ENCODE measurements at regions not wholly inside any gene's neighbourhood (a gene's known extent, or its start where the extent isn't known, plus 50 kb on each side); places are given as distances from the start of the nearest gene placed in this dataset.

- TF ChIP-seq, protein P1, sequence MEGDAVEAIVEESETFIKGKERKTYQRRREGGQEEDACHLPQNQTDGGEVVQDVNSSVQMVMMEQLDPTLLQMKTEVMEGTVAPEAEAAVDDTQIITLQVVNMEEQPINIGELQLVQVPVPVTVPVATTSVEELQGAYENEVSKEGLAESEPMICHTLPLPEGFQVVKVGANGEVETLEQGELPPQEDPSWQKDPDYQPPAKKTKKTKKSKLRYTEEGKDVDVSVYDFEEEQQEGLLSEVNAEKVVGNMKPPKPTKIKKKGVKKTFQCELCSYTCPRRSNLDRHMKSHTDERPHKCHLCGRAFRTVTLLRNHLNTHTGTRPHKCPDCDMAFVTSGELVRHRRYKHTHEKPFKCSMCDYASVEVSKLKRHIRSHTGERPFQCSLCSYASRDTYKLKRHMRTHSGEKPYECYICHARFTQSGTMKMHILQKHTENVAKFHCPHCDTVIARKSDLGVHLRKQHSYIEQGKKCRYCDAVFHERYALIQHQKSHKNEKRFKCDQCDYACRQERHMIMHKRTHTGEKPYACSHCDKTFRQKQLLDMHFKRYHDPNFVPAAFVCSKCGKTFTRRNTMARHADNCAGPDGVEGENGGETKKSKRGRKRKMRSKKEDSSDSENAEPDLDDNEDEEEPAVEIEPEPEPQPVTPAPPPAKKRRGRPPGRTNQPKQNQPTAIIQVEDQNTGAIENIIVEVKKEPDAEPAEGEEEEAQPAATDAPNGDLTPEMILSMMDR (conservative IDR thresholded peaks at IDR 0.05; ENCODE audit: low read depth, low read length) = no peak
- no peak for DNase-seq (ENCODE audit: low read depth)
- no peak overlapping the region for H3K4me3 ChIP-seq (ENCODE audit: low read depth, low read length)
These were observed 1264.3 kb downstream of the BRD1 start for GRCh38 chr22:48563118-48563965.

GRCh38 chr22:48561676-48562075 is 1266.0 kb downstream of the BRD1 start:
- TF ChIP-seq, protein P1 (conservative IDR thresholded peaks at IDR 0.05; ENCODE audit: low read depth, low read length) = no peak
- DNase-seq (ENCODE audit: low read depth) = no peak
- no peak overlapping the region for H3K4me3 ChIP-seq (ENCODE audit: low read depth, low read length)

GRCh38 chr22:48560836-48561235 is 1266.8 kb downstream of the BRD1 start:
- DNase-seq (ENCODE audit: low read depth) = no peak
- TF ChIP-seq, protein P1 (conservative IDR thresholded peaks at IDR 0.05; ENCODE audit: low read depth, low read length) = no peak
- no peak overlapping the region for H3K4me3 ChIP-seq (ENCODE audit: low read depth, low read length)

- no peak overlapping the region for H3K4me3 ChIP-seq (ENCODE audit: low read depth, low read length)
- no peak for DNase-seq (ENCODE audit: low read depth)
- TF ChIP-seq, protein P1 (conservative IDR thresholded peaks at IDR 0.05; ENCODE audit: low read depth, low read length) = no peak
These were observed 1267.3 kb downstream of the BRD1 start for GRCh38 chr22:48560389-48560751.

DNA sequence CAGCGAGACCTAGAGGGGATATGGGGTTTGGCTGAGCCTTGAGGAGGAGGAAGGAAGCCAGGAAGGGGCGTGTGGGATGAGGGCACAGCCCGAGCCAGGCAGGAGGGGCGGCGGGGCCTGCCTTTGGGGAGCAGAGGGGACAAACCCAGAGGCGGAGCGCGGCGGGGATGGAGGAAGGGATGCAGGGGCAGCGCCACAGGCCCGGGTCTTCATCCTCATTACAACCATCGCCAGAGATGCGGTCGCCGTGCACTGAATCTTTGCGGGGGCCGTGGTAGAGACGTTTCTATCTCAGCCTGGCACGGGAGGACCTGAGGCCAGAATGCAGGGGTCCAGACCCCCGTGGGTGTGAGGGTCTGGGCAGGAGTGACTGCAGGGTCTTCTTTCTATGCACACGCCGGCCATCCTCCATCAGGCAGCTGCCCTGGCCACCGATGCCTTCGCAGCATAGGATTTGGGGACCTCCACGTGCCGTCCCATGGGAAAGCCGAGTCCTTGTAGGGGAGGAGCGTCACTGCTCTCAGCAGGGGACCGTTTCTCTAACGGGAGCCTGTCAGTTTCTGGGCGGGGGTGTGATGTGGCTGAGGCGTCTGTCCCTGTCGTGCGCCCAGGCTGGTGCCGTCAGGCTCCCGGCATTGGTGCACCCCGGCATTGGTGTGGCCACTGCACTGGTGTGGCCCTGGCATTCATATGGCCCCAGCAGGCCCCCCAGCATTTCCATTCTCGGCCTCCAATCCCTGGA is 1267.9 kb downstream of the BRD1 start:
- TF ChIP-seq, protein P1 (conservative IDR thresholded peaks at IDR 0.05; ENCODE audit: low read depth, low read length) = no peak
- DNase-seq (ENCODE audit: low read depth) = no peak
- no peak overlapping the region for H3K4me3 ChIP-seq (ENCODE audit: low read depth, low read length)

DNA sequence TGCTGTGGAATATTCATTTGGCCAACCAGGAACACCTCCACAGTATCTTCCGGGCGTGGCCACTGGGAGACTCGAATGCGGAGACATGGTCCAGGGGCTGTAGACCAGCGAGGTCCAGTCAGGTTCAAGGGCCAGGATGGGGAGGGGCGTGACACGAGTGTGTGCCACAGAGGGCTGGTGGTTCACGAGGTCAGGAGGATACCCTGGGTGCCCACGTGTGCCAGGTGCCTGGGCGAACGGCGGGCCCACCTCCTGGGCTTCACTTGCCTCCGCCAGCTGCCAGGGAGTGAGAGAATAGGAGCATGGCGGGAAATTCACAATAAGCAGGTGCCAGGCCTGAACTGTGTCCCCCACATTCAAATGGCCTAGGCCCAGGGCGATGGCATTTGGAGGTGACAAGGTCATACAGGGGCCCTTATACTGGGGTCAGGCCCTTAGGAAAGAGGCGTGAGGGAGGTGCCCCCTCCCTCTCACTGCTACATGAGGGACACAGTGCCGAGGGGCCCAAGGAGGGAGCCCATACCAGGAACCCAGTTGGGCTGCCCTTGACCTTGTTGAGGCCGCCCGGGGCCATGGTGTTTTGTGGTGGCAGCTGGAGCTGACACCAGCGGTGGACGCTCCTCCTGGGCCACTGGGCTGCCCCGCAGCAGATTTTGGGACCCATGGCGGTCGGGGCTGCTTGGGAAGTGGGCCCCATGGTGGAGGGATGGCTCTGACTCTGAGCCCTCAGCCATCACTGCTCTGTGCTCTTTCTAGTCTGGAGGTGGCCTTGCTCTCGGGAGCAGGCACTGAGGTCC is 1268.9 kb downstream of the BRD1 start:
- TF ChIP-seq, protein P1 (conservative IDR thresholded peaks at IDR 0.05; ENCODE audit: low read depth, low read length) = no peak
- H3K4me3 ChIP-seq (ENCODE audit: low read depth, low read length) = no peak overlapping the region
- no peak for DNase-seq (ENCODE audit: low read depth)
